HFFc6 (cell line): ENCODE measurements at regions not wholly inside any gene's neighbourhood (a gene's known extent, or its start where the extent isn't known, plus 50 kb on each side); places are given as distances from the start of the nearest gene placed in this dataset.
"Not testable (repeated sequence)": the region's sequence is repeated elsewhere in the genome, so short reads cannot be mapped to it uniquely, and the experiment has no call there.

ENCODE experiments used
- DNase-seq: peaks from one replicate; pipeline ENCODE4 v3.0.0-alpha.2; 2018
- H3K27ac Mint-ChIP-seq: 2 replicates; pipeline ENCODE4 v1.8.0; 2020; ENCODE audit warnings: mild to moderate bottlenecking, mixed read lengths
- H3K27me3 Mint-ChIP-seq: 2 replicates; pipeline ENCODE4 v1.8.0; 2021; ENCODE audit warnings: mild to moderate bottlenecking, moderate library complexity, mixed read lengths; ENCODE audit not compliant: insufficient read depth
- H3K36me3 Mint-ChIP-seq: 2 replicates; pipeline ENCODE4 v1.8.0; 2021; ENCODE audit warnings: low read depth, mixed read lengths
- H3K4me1 Mint-ChIP-seq: 2 replicates; pipeline ENCODE4 v1.8.0; 2020; ENCODE audit warnings: low read depth, mixed read lengths
- H3K4me3 Mint-ChIP-seq: 2 replicates; pipeline ENCODE4 v1.8.0; 2020; ENCODE audit warnings: mild to moderate bottlenecking, moderate library complexity, mixed read lengths
- H3K9me3 Mint-ChIP-seq: 2 replicates; pipeline ENCODE4 v1.8.0; 2020; ENCODE audit warnings: mild to moderate bottlenecking, mixed read lengths
- CTCF ChIP-seq: fragments of 200-600 bp; sonication (generic); IDR thresholded peaks from 2 replicates; pipeline ENCODE4 v1.5.0; 2021; ENCODE audit warnings: antibody characterized with exemption, mild to moderate bottlenecking

GRCh38 chr15:75792236-75792635 lies 51.0 kb upstream of the UBE2Q2 start:
- DNase-seq, H3K9me3 Mint-ChIP-seq, H3K4me1 Mint-ChIP-seq, H3K4me3 Mint-ChIP-seq, H3K27ac Mint-ChIP-seq, H3K36me3 Mint-ChIP-seq: not testable (repeated sequence)
- peaks cover 48% of the 10 kb centered on the region for H3K27me3 Mint-ChIP-seq

GRCh38 chr15:75791337-75791713 lies 51.9 kb upstream of the UBE2Q2 start:
- Mint-ChIP-seq H3K4me3 (no peak overlapping the region), H3K36me3 (no peaks in the 10 kb centered on the region), H3K27ac (no peak overlapping the region), H3K27me3 (peaks cover 47% of the 10 kb centered on the region), H3K9me3 (no peaks in the 10 kb centered on the region), H3K4me1 (no peaks in the 10 kb centered on the region; the same call in 1 of the 2 replicates)
- no peak for TF ChIP-seq CTCF
- no peak for DNase-seq

- Mint-ChIP-seq H3K27me3 (peaks cover 45% of the 10 kb centered on the region), H3K9me3 (no peaks in the 10 kb centered on the region), H3K36me3 (no peaks in the 10 kb centered on the region), H3K27ac (no peak overlapping the region), H3K4me1 (no peaks in the 10 kb centered on the region; the same call in 1 of the 2 replicates), H3K4me3 (no peak overlapping the region)
- no peak for TF ChIP-seq CTCF
- no peak for DNase-seq
Observed at GRCh38 chr15:75790631-75791336, 52.5 kb upstream of the UBE2Q2 start.

- Mint-ChIP-seq H3K4me3 (no peak overlapping the region), H3K27ac (no peak overlapping the region), H3K36me3 (no peaks in the 10 kb centered on the region), H3K27me3 (peaks cover 42% of the 10 kb centered on the region), H3K9me3 (no peaks in the 10 kb centered on the region), H3K4me1 (no peaks in the 10 kb centered on the region; the same call in 1 of the 2 replicates)
- no peak for DNase-seq
- TF ChIP-seq CTCF, result no peak
Observed at GRCh38 chr15:75786575-75786947, 56.7 kb upstream of the UBE2Q2 start.

DNA sequence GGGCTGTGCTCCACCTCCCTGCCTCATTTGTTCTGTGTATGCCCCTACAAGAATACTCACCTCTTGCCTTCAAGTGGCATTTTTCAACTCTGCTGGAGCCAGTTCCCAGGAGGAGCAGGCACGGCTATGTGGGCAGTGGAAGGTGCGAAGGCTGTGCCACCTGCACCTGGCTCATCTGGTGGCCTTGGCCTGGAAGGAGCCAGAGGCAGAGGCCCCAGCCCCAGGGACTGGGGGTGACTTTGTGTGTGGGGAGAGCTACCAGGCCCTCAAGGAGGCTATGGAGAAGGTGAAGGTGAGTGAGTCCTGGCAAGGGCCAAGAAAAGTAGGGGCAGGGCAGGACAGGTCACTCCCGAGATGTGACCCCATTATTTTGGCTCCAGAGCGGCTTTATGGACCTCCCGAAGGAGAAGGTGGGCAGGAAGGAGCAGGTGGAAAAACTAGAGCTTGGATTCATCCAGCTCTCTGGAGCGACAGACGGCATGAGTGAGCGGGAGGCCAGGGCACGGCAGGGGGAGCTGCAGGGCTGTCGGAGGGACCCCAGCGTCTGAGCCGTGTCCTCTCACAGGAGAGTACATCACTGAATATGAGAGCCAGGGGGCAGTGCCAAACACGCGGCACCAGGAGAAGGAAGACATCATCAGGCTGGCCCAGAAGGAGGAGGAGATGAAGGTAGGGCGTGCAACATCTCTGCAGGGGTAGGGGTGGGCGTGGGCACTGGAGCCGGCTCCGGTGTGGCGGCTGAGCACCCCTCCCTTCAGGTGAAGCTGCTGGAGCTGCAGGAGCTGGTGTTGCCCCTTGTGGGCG lies 57.3 kb upstream of the UBE2Q2 start:
- TF ChIP-seq CTCF, result peak; percentile 26; the same call in 1 of the 2 replicates
- peak; percentile 6 for DNase-seq
- Mint-ChIP-seq H3K4me1 (no peaks in the 10 kb centered on the region; the same call in 1 of the 2 replicates), H3K4me3 (no peak overlapping the region), H3K9me3 (no peaks in the 10 kb centered on the region), H3K27me3 (peaks cover 47% of the 10 kb centered on the region), H3K27ac (no peak overlapping the region), H3K36me3 (no peaks in the 10 kb centered on the region)

- not testable (repeated sequence) for H3K27ac Mint-ChIP-seq, H3K9me3 Mint-ChIP-seq, DNase-seq, H3K36me3 Mint-ChIP-seq, H3K4me1 Mint-ChIP-seq, H3K4me3 Mint-ChIP-seq
- H3K27me3 Mint-ChIP-seq, result peaks cover 57% of the 10 kb centered on the region
Observed at GRCh38 chr15:75784511-75785480, 58.5 kb upstream of the UBE2Q2 start.

GRCh38 chr15:75783566-75783965 lies 59.7 kb upstream of the UBE2Q2 start:
- H3K27ac Mint-ChIP-seq, DNase-seq, H3K9me3 Mint-ChIP-seq, H3K4me1 Mint-ChIP-seq, H3K4me3 Mint-ChIP-seq, H3K36me3 Mint-ChIP-seq: not testable (repeated sequence)
- H3K27me3 Mint-ChIP-seq, result peaks cover 64% of the 10 kb centered on the region
